ENCODE measurements at regions not wholly inside any gene's neighbourhood (a gene's known extent, or its start where the extent isn't known, plus 50 kb on each side); places are given as distances from the start of the nearest gene placed in this dataset.

GRCh38 chr6:105764315-105764714, 321.8 kb upstream of the PRDM1 start:
- no peak for DNase-seq (ENCODE audit: low read depth)

- DNase-seq (ENCODE audit: low read depth), result no peak
These were observed 322.3 kb upstream of the PRDM1 start for GRCh38 chr6:105763866-105764265.

GRCh38 chr6:105760746-105761145, 325.4 kb upstream of the PRDM1 start:
- DNase-seq (ENCODE audit: low read depth), result no peak

GRCh38 chr6:105759946-105760345, 326.2 kb upstream of the PRDM1 start:
- no peak for DNase-seq (ENCODE audit: low read depth)

- no peak for DNase-seq (ENCODE audit: low read depth)
These were observed 327.1 kb upstream of the PRDM1 start for GRCh38 chr6:105759015-105759414.

- DNase-seq (ENCODE audit: low read depth), result no peak
These were observed 328.5 kb upstream of the PRDM1 start for GRCh38 chr6:105757512-105758200.

GRCh38 chr6:105755885-105756284, 330.3 kb upstream of the PRDM1 start:
- no peak for DNase-seq (ENCODE audit: low read depth)

- DNase-seq (ENCODE audit: low read depth), result no peak
These were observed 332.4 kb upstream of the PRDM1 start for GRCh38 chr6:105753620-105754211.

- no peak for DNase-seq (ENCODE audit: low read depth)
These were observed 332.9 kb upstream of the PRDM1 start for GRCh38 chr6:105753207-105753606.

- no peak for DNase-seq (ENCODE audit: low read depth)
These were observed 336.0 kb upstream of the PRDM1 start for GRCh38 chr6:105750089-105750488.

- no peak for DNase-seq (ENCODE audit: low read depth)
These were observed 337.4 kb upstream of the PRDM1 start for GRCh38 chr6:105748737-105749161.

- no peak for DNase-seq (ENCODE audit: low read depth)
These were observed 338.2 kb upstream of the PRDM1 start for GRCh38 chr6:105747823-105748405.

GRCh38 chr6:105746509-105746908, 339.6 kb upstream of the PRDM1 start:
- no peak for DNase-seq (ENCODE audit: low read depth)

- no peak for DNase-seq (ENCODE audit: low read depth)
These were observed 340.0 kb upstream of the PRDM1 start for GRCh38 chr6:105746130-105746505.

GRCh38 chr6:105745464-105746129, 340.5 kb upstream of the PRDM1 start:
- DNase-seq (ENCODE audit: low read depth), result no peak

- no peak for DNase-seq (ENCODE audit: low read depth)
These were observed 341.3 kb upstream of the PRDM1 start for GRCh38 chr6:105744815-105745214.

GRCh38 chr6:105740946-105741645, 338.2 kb upstream of the PREP start:
- no peak for DNase-seq (ENCODE audit: low read depth)

- DNase-seq (ENCODE audit: low read depth), result no peak
These were observed 336.9 kb upstream of the PREP start for GRCh38 chr6:105739764-105740163.

GRCh38 chr6:105733556-105734162, 330.8 kb upstream of the PREP start:
- no peak for DNase-seq (ENCODE audit: low read depth)

- no peak for DNase-seq (ENCODE audit: low read depth)
These were observed 326.1 kb upstream of the PREP start for GRCh38 chr6:105728995-105729394.

- no peak for DNase-seq (ENCODE audit: low read depth)
These were observed 324.2 kb upstream of the PREP start for GRCh38 chr6:105726902-105727655.

Data from CMK (cell line).